Retina (tissue), 1 donor: ENCODE measurements at regions not wholly inside any gene's neighbourhood (a gene's known extent, or its start where the extent isn't known, plus 50 kb on each side); places are given as distances from the start of the nearest gene placed in this dataset.
A peak's percentile ranks its signal among the peaks of the same experiment; 100 is the strongest.

Experiments
- DNase-seq: peaks from one replicate; pipeline ENCODE4 v3.0.0-alpha.2; 2016

- DNase-seq: no peak
These were observed 135.9 kb downstream of the PAH start for GRCh38 chr12:102781117-102781516.

GRCh38 chr12:102776041-102776440 is 141.0 kb downstream of the PAH start:
- DNase-seq: no peak

GRCh38 chr12:102769323-102769916 is 147.6 kb downstream of the PAH start:
- peak; percentile 65 for DNase-seq

GRCh38 chr12:102766961-102767360 is 150.1 kb downstream of the PAH start:
- no peak for DNase-seq

GRCh38 chr12:102765736-102766135 is 151.3 kb downstream of the PAH start:
- peak; percentile 44 for DNase-seq

GRCh38 chr12:102763471-102763870 is 153.6 kb downstream of the PAH start:
- no peak for DNase-seq

- DNase-seq: no peak
These were observed 154.0 kb downstream of the PAH start for GRCh38 chr12:102763061-102763460.

GRCh38 chr12:102760322-102760721 is 156.7 kb downstream of the PAH start:
- DNase-seq: no peak

GRCh38 chr12:102759466-102759865 is 157.6 kb downstream of the PAH start:
- no peak for DNase-seq

GRCh38 chr12:102757882-102758226 is 159.2 kb downstream of the PAH start:
- DNase-seq: no peak

- no peak for DNase-seq
These were observed 159.7 kb downstream of the PAH start for GRCh38 chr12:102757154-102757881.

GRCh38 chr12:102756530-102756929 is 160.5 kb downstream of the PAH start:
- no peak for DNase-seq

- no peak for DNase-seq
These were observed 161.8 kb downstream of the PAH start for GRCh38 chr12:102755266-102755665.

GRCh38 chr12:102753802-102754201 is 163.2 kb downstream of the PAH start:
- DNase-seq: no peak

GRCh38 chr12:102748704-102749103 is 168.3 kb downstream of the PAH start:
- no peak for DNase-seq

GRCh38 chr12:102746963-102747362 is 170.1 kb downstream of the PAH start:
- no peak for DNase-seq

- no peak for DNase-seq
These were observed 171.0 kb downstream of the PAH start for GRCh38 chr12:102745971-102746600.

GRCh38 chr12:102741196-102741595 is 175.8 kb downstream of the PAH start:
- DNase-seq: no peak

- peak; percentile 20 for DNase-seq
These were observed 176.7 kb downstream of the PAH start for GRCh38 chr12:102740141-102740955.

GRCh38 chr12:102736328-102736727 is 180.7 kb downstream of the PAH start:
- DNase-seq: no peak

- no peak for DNase-seq
These were observed 181.9 kb downstream of the PAH start for GRCh38 chr12:102735104-102735503.

- DNase-seq: no peak
These were observed 186.0 kb downstream of the PAH start for GRCh38 chr12:102730996-102731395.

- DNase-seq: no peak
These were observed 188.4 kb downstream of the PAH start for GRCh38 chr12:102728506-102729242.
